Amygdala (tissue), 56 donors: ENCODE measurements at regions not wholly inside any gene's neighbourhood (a gene's known extent, or its start where the extent isn't known, plus 50 kb on each side); places are given as distances from the start of the nearest gene placed in this dataset.

ENCODE experiments used
- DNase-seq, 56 donors: peaks; one replicate each; lab custom pipeline; 2025; lab: John Stamatoyannopoulos, UW

- no peak for DNase-seq
Measured at GRCh38 chr5:73295921-73296320, 122.9 kb downstream of the TMEM174 start.

- no peak for DNase-seq
Measured at GRCh38 chr5:73295447-73295846, 122.5 kb downstream of the TMEM174 start.

- DNase-seq: no peak
Measured at GRCh38 chr5:73292816-73293459, 119.9 kb downstream of the TMEM174 start.

- no peak for DNase-seq
Measured at GRCh38 chr5:73291873-73292272, 118.9 kb downstream of the TMEM174 start.

GRCh38 chr5:73290242-73290641, 117.2 kb downstream of the TMEM174 start:
- no peak for DNase-seq

- no peak for DNase-seq
Measured at GRCh38 chr5:73288803-73289720, 116.1 kb downstream of the TMEM174 start.

- DNase-seq: no peak
Measured at GRCh38 chr5:73286896-73287295, 113.9 kb downstream of the TMEM174 start.

- no peak for DNase-seq
Measured at GRCh38 chr5:73284985-73285384, 112.0 kb downstream of the TMEM174 start.

- no peak for DNase-seq
Measured at GRCh38 chr5:73284220-73284795, 111.3 kb downstream of the TMEM174 start.

GRCh38 chr5:73282923-73283322, 109.9 kb downstream of the TMEM174 start:
- DNase-seq: no peak

GRCh38 chr5:73282383-73282782, 109.4 kb downstream of the TMEM174 start:
- DNase-seq: no peak

GRCh38 chr5:73280821-73281746, 108.1 kb downstream of the TMEM174 start:
- no peak for DNase-seq

GRCh38 chr5:73280386-73280785, 107.4 kb downstream of the TMEM174 start:
- DNase-seq: no peak

- no peak for DNase-seq
Measured at GRCh38 chr5:73279805-73280204, 106.8 kb downstream of the TMEM174 start.

- DNase-seq: no peak
Measured at GRCh38 chr5:73278693-73279092, 105.7 kb downstream of the TMEM174 start.

- DNase-seq: peak; percentile 10 to 85 (median 58)
Measured at GRCh38 chr5:73274881-73275663, 102.1 kb downstream of the TMEM174 start.

GRCh38 chr5:73274121-73274520, 101.1 kb downstream of the TMEM174 start:
- DNase-seq: no peak

- no peak for DNase-seq
Measured at GRCh38 chr5:73273379-73274050, 100.5 kb downstream of the TMEM174 start.

- DNase-seq: no peak
Measured at GRCh38 chr5:73272351-73272750, 99.4 kb downstream of the TMEM174 start.
